ENCODE measurements at regions not wholly inside any gene's neighbourhood (a gene's known extent, or its start where the extent isn't known, plus 50 kb on each side); places are given as distances from the start of the nearest gene placed in this dataset.

GRCh38 chr2:18503376-18504228, 56.9 kb downstream of the RDH14 start:
- DNase-seq (ENCODE audit: low read depth, low spot score), result no peak

- no peak for DNase-seq (ENCODE audit: low read depth, low spot score)
These were observed 58.3 kb downstream of the RDH14 start for GRCh38 chr2:18502142-18502541.

GRCh38 chr2:18501729-18502128, 58.7 kb downstream of the RDH14 start:
- no peak for DNase-seq (ENCODE audit: low read depth, low spot score)

GRCh38 chr2:18501156-18501555, 59.3 kb downstream of the RDH14 start:
- DNase-seq (ENCODE audit: low read depth, low spot score), result no peak

- DNase-seq (ENCODE audit: low read depth, low spot score), result no peak
These were observed 60.1 kb downstream of the RDH14 start for GRCh38 chr2:18500333-18500732.

GRCh38 chr2:18498531-18498930, 61.9 kb downstream of the RDH14 start:
- no peak for DNase-seq (ENCODE audit: low read depth, low spot score)

- no peak for DNase-seq (ENCODE audit: low read depth, low spot score)
These were observed 63.9 kb downstream of the RDH14 start for GRCh38 chr2:18496516-18496915.

GRCh38 chr2:18495058-18495457, 65.4 kb downstream of the RDH14 start:
- DNase-seq (ENCODE audit: low read depth, low spot score), result no peak

- no peak for DNase-seq (ENCODE audit: low read depth, low spot score)
These were observed 67.7 kb downstream of the RDH14 start for GRCh38 chr2:18492721-18493120.

- DNase-seq (ENCODE audit: low read depth, low spot score), result no peak
These were observed 68.9 kb downstream of the RDH14 start for GRCh38 chr2:18491577-18491976.

GRCh38 chr2:18490901-18491300, 69.6 kb downstream of the RDH14 start:
- no peak for DNase-seq (ENCODE audit: low read depth, low spot score)

- no peak for DNase-seq (ENCODE audit: low read depth, low spot score)
These were observed 73.1 kb downstream of the RDH14 start for GRCh38 chr2:18487106-18487913.

GRCh38 chr2:18484625-18485024, 75.8 kb downstream of the RDH14 start:
- no peak for DNase-seq (ENCODE audit: low read depth, low spot score)

GRCh38 chr2:18483896-18484295, 76.6 kb downstream of the RDH14 start:
- no peak for DNase-seq (ENCODE audit: low read depth, low spot score)

- DNase-seq (ENCODE audit: low read depth, low spot score), result no peak
These were observed 77.8 kb downstream of the RDH14 start for GRCh38 chr2:18482666-18483065.

- DNase-seq (ENCODE audit: low read depth, low spot score), result no peak
These were observed 80.5 kb downstream of the RDH14 start for GRCh38 chr2:18479947-18480369.

- DNase-seq (ENCODE audit: low read depth, low spot score), result no peak
These were observed 83.2 kb downstream of the RDH14 start for GRCh38 chr2:18477293-18477692.

- no peak for DNase-seq (ENCODE audit: low read depth, low spot score)
These were observed 84.0 kb downstream of the RDH14 start for GRCh38 chr2:18476484-18476883.

GRCh38 chr2:18475884-18476283, 84.6 kb downstream of the RDH14 start:
- DNase-seq (ENCODE audit: low read depth, low spot score), result no peak

- no peak for DNase-seq (ENCODE audit: low read depth, low spot score)
These were observed 85.8 kb downstream of the RDH14 start for GRCh38 chr2:18474700-18475099.

- DNase-seq (ENCODE audit: low read depth, low spot score), result no peak
These were observed 86.9 kb downstream of the RDH14 start for GRCh38 chr2:18473241-18474181.

All from activated CD4-positive, CD25-positive, alpha-beta regulatory T cell treated with anti-CD3 and anti-CD28 coated beads, Interleukin-2, amount 50 U/mL, for 16 hours (primary cell).